CD4-positive, alpha-beta T cell treated with Interleukin-4 for 1 hour (primary cell): ENCODE measurements at regions not wholly inside any gene's neighbourhood (a gene's known extent, or its start where the extent isn't known, plus 50 kb on each side); places are given as distances from the start of the nearest gene placed in this dataset.
A peak's percentile ranks its signal among the peaks of the same experiment; 100 is the strongest.

ENCODE experiments used
- DNase-seq, 2 donors: peaks; one replicate each; pipeline ENCODE4 v3.0.0-alpha.2; 2020 to 2022

DNA sequence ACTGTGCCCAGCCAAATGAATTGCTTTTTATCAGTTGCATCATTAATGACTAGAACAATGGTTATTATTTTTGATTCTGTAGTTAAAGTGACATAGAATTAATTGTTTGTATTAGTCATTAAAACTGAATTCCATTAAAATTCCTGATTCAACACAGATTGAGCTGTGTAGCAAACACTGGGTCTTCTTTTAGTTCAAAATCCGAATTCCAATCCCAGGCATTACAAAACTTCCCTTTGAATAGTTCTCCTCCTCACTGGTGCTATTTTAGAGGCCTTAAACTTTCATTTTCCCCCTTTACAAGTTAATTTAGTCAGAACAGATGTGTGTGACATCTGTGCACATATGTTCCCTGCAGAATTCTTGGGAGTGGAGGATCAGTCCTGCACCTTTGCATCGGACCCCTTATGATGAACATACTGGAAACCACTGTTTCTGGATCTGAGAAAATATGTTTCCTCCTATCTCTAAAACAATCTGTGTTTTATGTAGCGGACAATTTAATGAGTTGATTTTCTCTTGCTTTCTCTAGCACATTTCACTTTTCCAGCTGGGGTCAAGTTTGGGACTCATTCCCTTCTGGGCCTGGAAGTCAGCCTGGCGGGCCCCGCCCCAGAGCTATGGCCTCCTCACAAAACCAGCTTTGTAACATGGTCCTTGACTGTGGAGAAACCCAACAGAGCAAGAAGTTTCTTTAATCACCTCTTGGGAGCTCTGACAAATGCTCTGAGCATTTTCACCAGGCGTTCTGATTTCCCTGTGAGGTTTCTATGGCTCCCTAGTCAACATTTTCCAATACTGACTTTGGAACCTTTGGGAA, 87.9 kb upstream of the MAMDC2 start:
- DNase-seq: no peak

- no peak for DNase-seq
Observed at GRCh38 chr9:69961843-69962242, 81.8 kb upstream of the MAMDC2 start.

DNA sequence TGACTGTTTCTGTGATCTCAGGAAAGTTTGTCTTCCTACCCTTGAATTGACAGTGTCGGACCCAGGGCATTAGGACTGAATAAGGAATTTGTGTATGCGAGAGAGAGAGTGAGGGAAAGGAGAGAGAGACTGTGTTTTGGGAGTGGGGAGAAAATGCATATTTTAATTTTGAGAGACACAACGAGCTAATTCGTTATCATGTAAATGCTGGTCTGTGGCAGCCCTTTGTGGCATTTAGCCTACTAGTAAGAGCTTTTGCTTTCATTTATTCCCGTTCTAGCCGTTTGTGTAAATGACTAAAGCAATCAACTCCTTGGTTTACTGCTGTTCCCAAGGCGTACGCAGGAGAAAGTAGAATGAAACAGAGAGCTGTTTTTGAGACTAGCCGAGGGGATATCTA, 79.8 kb upstream of the MAMDC2 start:
- no peak for DNase-seq

- DNase-seq: no peak
Observed at GRCh38 chr9:69964446-69964845, 79.2 kb upstream of the MAMDC2 start.

GRCh38 chr9:69965416-69966145, 78.1 kb upstream of the MAMDC2 start:
- DNase-seq: no peak

- DNase-seq: no peak
Observed at GRCh38 chr9:69967344-69967743, 76.3 kb upstream of the MAMDC2 start.

GRCh38 chr9:69970001-69970533, 73.6 kb upstream of the MAMDC2 start:
- no peak for DNase-seq

- DNase-seq: peak; percentile 28 to 38
Observed at GRCh38 chr9:69971643-69972449, 71.8 kb upstream of the MAMDC2 start.

- no peak for DNase-seq
Observed at GRCh38 chr9:69975681-69976080, 68.0 kb upstream of the MAMDC2 start.

DNA sequence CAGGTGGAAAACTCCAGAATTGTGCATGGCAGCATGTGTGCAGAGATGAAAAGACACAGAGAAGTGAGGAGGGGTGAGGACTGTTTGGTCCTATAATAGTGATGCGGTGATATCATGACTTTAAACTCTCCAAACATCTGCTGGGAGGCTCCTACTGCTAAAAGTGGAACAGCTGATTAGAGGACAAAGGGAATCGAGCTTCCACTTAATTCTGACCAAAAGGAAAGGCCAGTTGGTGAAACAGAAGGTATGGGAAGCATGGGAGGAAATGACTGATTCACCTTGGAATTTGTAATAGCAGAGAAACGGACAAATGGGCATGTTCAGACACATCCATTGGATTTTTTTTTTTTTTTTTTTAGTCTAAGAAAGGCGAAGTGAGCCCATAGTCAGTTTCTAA, 67.5 kb upstream of the MAMDC2 start:
- no peak for DNase-seq

DNA sequence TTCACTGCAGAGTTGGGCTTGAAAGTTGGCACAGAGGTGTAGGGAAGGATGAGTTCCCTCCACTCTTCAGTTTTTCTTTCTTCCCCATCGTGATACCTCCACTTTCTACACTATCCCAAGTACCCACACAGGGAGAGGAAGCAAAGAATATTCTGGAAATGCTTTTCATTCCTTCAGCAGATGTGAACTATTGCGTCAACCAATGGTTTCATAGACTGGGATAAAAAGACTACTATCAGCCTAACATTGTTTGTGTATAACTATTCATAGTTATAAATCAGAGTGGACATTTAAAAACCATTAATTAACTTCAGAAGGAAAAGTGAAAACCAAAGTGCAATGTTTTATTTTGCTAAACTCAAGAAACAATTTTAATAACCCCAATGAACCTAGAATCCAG, 63.6 kb upstream of the MAMDC2 start:
- DNase-seq: no peak

- no peak for DNase-seq
Observed at GRCh38 chr9:69980591-69980990, 63.1 kb upstream of the MAMDC2 start.

DNA sequence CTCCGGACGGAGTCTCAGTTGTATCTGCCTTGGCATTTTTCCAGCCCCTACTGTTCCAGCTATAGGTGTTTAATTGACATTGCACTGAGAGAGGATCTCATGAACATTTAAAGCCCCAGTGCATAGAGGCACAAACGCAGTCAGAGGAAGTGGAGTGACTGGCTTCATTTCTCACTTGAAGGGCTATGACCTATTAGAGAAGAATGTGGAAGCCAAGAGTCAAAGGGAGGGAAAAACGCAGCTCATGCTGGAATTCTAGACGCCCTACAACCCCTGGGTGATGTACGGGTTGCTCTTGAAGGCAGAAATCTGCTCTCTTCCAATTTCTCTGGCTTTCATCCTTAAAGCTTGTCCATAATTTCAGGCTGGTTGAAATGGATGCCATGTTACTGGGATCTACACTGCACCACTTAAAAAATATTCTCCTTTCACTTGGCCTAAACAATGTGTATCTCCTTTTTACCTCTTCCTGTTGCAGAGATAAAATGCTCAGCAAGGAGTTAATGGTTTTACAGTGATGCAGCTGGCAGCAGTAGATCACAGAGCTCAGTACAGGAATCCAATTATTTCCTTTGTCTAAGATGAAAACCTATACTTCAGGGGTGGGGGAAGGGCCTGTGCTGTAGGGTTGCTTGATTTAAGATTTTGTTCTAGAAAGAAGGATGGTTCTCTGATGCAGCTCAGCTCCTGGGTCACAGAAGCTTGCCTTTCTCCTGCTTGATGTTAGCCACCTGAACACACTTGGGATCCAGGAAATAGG, 61.8 kb upstream of the MAMDC2 start:
- DNase-seq: no peak

- no peak for DNase-seq
Observed at GRCh38 chr9:69984831-69985230, 58.8 kb upstream of the MAMDC2 start.

DNA sequence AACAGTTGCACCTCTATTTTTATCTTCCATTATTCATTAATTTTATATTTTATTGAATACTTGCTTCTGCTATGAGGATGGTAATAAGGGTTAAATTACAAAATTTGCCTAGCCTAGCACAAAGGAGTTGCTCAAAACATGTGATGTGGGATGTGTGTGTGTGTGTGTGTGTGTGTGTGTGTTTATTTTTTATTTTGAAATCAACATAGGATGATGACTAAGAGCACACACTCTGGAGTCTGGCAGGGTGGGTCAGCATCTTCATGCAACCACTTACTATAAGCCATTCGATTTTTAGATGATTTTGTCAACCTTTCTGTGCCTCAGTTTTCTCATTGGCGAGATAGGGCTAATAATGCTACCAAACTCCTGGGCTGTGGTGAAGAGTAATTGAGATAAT, 57.7 kb upstream of the MAMDC2 start:
- DNase-seq: no peak

GRCh38 chr9:69986970-69987369, 56.7 kb upstream of the MAMDC2 start:
- no peak for DNase-seq

DNA sequence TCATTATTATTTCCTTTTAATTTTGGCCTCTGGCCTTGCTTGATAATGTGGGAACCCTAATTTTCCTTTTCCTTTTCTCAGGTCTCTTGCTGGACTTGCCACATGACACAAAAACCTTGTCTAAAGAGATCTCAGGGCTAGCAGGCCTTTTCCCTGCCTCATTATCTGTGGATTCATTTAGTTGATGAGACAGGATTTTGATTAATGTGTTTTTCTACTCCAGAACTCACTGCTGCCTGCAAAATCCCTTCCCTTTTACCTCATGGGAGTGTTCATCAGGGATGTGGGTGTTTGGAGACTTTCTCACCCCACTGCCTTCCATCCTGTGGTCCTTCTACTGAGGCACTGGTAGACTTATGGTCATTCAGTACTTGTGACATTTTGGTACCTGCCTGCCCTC, 56.2 kb upstream of the MAMDC2 start:
- no peak for DNase-seq

- DNase-seq: no peak
Observed at GRCh38 chr9:69993110-69993509, 50.5 kb upstream of the MAMDC2 start.
